VCaP (cell line): ENCODE measurements at regions not wholly inside any gene's neighbourhood (a gene's known extent, or its start where the extent isn't known, plus 50 kb on each side); places are given as distances from the start of the nearest gene placed in this dataset.

ENCODE experiments used
- H3K27ac ChIP-seq: fragments of 450-650 bp; 2 replicates; pipeline ENCODE4 v1.5.1; 2017
- CTCF ChIP-seq: fragments of 450-650 bp; conservative IDR thresholded peaks from 2 replicates; pipeline ENCODE4 v1.5.1; 2017; ENCODE audit warnings: mild to moderate bottlenecking, moderate library complexity

GRCh38 chr4:177041356-177041755 lies 248.6 kb upstream of the VEGFC start:
- no peak overlapping the region for H3K27ac ChIP-seq
- no peak for TF ChIP-seq CTCF

- peak; percentile 91 for TF ChIP-seq CTCF
- H3K27ac ChIP-seq, result no peak overlapping the region
Observed at GRCh38 chr4:177047070-177047850, 254.5 kb upstream of the VEGFC start.

- TF ChIP-seq CTCF, result no peak
- H3K27ac ChIP-seq, result no peak overlapping the region
Observed at GRCh38 chr4:177047851-177048174, 255.1 kb upstream of the VEGFC start.

GRCh38 chr4:177051473-177052060 lies 258.1 kb upstream of the NEIL3 start:
- TF ChIP-seq CTCF, result peak; percentile 42; the same call in 1 of the 2 replicates
- H3K27ac ChIP-seq, result no peak overlapping the region

GRCh38 chr4:177052211-177052934 lies 257.3 kb upstream of the NEIL3 start:
- TF ChIP-seq CTCF, result no peak
- no peak overlapping the region for H3K27ac ChIP-seq

- H3K27ac ChIP-seq, result no peak overlapping the region
- TF ChIP-seq CTCF, result no peak
Observed at GRCh38 chr4:177057186-177057585, 252.5 kb upstream of the NEIL3 start.

- no peak for TF ChIP-seq CTCF
- no peak overlapping the region for H3K27ac ChIP-seq
Observed at GRCh38 chr4:177064116-177064515, 245.6 kb upstream of the NEIL3 start.
